Mesenchymal stem cell (in vitro differentiated cells and primary cell): ENCODE measurements at regions not wholly inside any gene's neighbourhood (a gene's known extent, or its start where the extent isn't known, plus 50 kb on each side); places are given as distances from the start of the nearest gene placed in this dataset.

ENCODE experiments used
- DNase-seq: peaks from one replicate; pipeline ENCODE4 v3.0.0-alpha.2; 2013
- H2AFZ ChIP-seq: one replicate; pipeline ENCODE4 v1.6.1; 2013; ENCODE audit warnings: low read depth, mild to moderate bottlenecking, control low read depth, inconsistent platforms, low read length, moderate library complexity
- H2AK5ac ChIP-seq: 2 replicates; pipeline ENCODE4 v1.6.1; 2013; ENCODE audit warnings: low read length, moderate library complexity, mild to moderate bottlenecking, inconsistent platforms; ENCODE audit not compliant: severe bottlenecking
- H2BK120ac ChIP-seq: one replicate; pipeline ENCODE4 v1.6.1; 2013; ENCODE audit warnings: low read depth, mild to moderate bottlenecking, inconsistent platforms, low read length, moderate library complexity
- H2BK12ac ChIP-seq, 2 experiments: one replicate each; pipeline ENCODE4 v1.6.1; 2013; ENCODE audit warnings: inconsistent platforms in 2 of 2, low read length in 2 of 2, mild to moderate bottlenecking in 2 of 2, moderate library complexity in 2 of 2, control low read depth in 1 of 2
- H2BK15ac ChIP-seq: one replicate; pipeline ENCODE4 v1.6.1; 2013; ENCODE audit warnings: mild to moderate bottlenecking, low read depth, inconsistent platforms; ENCODE audit not compliant: poor library complexity, severe bottlenecking
- H2BK5ac ChIP-seq: 2 replicates; pipeline ENCODE4 v1.6.1; 2013; ENCODE audit warnings: low read depth, mild to moderate bottlenecking, low read length, control low read depth, inconsistent platforms; ENCODE audit not compliant: poor library complexity, severe bottlenecking
- H3K14ac ChIP-seq, 2 experiments: one replicate each; pipeline ENCODE4 v1.6.1; 2013; ENCODE audit warnings: inconsistent platforms in 2 of 2, low read length in 2 of 2, control low read depth in 1 of 2, mild to moderate bottlenecking in 1 of 2, moderate library complexity in 1 of 2
- H3K18ac ChIP-seq, 2 experiments: one replicate each; pipeline ENCODE4 v1.6.1; 2013; ENCODE audit warnings: inconsistent platforms in 2 of 2, low read length in 2 of 2, control low read depth in 1 of 2, low read depth in 1 of 2, mild to moderate bottlenecking in 1 of 2
- H3K23ac ChIP-seq, 2 experiments: one replicate each; pipeline ENCODE4 v1.6.1; 2013; ENCODE audit warnings: inconsistent platforms in 2 of 2, low read length in 2 of 2, mild to moderate bottlenecking in 2 of 2, moderate library complexity in 2 of 2, control low read depth in 1 of 2
- H3K27ac ChIP-seq: 2 replicates; pipeline ENCODE4 v1.5.1; 2013; ENCODE audit warnings: mild to moderate bottlenecking, moderate library complexity, low read length, control low read depth, inconsistent platforms; ENCODE audit not compliant: poor library complexity, severe bottlenecking
- H3K27me3 ChIP-seq, 2 experiments: 2 replicates each; pipeline versions ENCODE4 v1.6.1 to v1.7.0; 2013; ENCODE audit warnings: low read length in 2 of 2, mild to moderate bottlenecking in 2 of 2, moderate library complexity in 2 of 2, control low read depth in 1 of 2, inconsistent platforms in 1 of 2; ENCODE audit not compliant: control insufficient read depth in 1 of 2, insufficient read depth in 1 of 2
- H3K36me3 ChIP-seq, 2 experiments: 2 replicates each; pipeline versions ENCODE4 v1.6.1 to v1.7.0; 2013; ENCODE audit warnings: low read length in 2 of 2, control low read depth in 1 of 2, inconsistent platforms in 1 of 2, low read depth in 1 of 2, mild to moderate bottlenecking in 1 of 2; ENCODE audit not compliant: insufficient read depth in 2 of 2, control insufficient read depth in 1 of 2
- H3K4ac ChIP-seq, 2 experiments: one replicate each; pipeline ENCODE4 v1.6.1; 2013; ENCODE audit warnings: inconsistent platforms in 2 of 2, low read length in 2 of 2, mild to moderate bottlenecking in 2 of 2, moderate library complexity in 2 of 2, control low read depth in 1 of 2, low read depth in 1 of 2
- H3K4me1 ChIP-seq: 2 replicates; pipeline ENCODE4 v1.6.1; 2013; ENCODE audit warnings: low read depth, low read length, control low read depth; ENCODE audit not compliant: control insufficient read depth, insufficient read depth
- H3K4me2 ChIP-seq: 2 replicates; pipeline ENCODE4 v1.6.1; 2013; ENCODE audit warnings: low read length, mild to moderate bottlenecking, inconsistent platforms; ENCODE audit not compliant: poor library complexity, severe bottlenecking
- H3K4me3 ChIP-seq, 2 experiments: 2 replicates each; pipeline versions ENCODE4 v1.5.1 to v1.7.0; 2013; ENCODE audit warnings: low read length in 2 of 2, mild to moderate bottlenecking in 2 of 2, control low read depth in 1 of 2, low read depth in 1 of 2; ENCODE audit not compliant: insufficient read depth in 1 of 2
- H3K79me1 ChIP-seq: replicated peaks from 2 replicates; pipeline ENCODE4 v1.6.1; 2013; ENCODE audit warnings: mild to moderate bottlenecking, control low read depth, low read length, inconsistent platforms; ENCODE audit not compliant: poor library complexity, severe bottlenecking
- H3K9ac ChIP-seq: 2 replicates; pipeline ENCODE4 v1.7.0; 2013; ENCODE audit warnings: mild to moderate bottlenecking, low read length, moderate library complexity
- H3K9me3 ChIP-seq: 2 replicates; pipeline ENCODE4 v1.7.0; 2013; ENCODE audit warnings: mild to moderate bottlenecking, low read length; ENCODE audit not compliant: control insufficient read depth
- H4K8ac ChIP-seq: one replicate; pipeline ENCODE4 v1.6.1; 2013; ENCODE audit warnings: inconsistent platforms, mild to moderate bottlenecking, low read length, moderate library complexity
- H4K91ac ChIP-seq: one replicate; pipeline ENCODE4 v1.6.1; 2013; ENCODE audit warnings: mild to moderate bottlenecking, low read length, inconsistent platforms
- whole genome bisulfite sequencing: methylation state at CpG from one replicate; pipeline ENCODE4 v1.1.7; 2013; ENCODE audit warnings: mixed read lengths; 5-methylcytosine and 5-hydroxymethylcytosine counted together

DNA sequence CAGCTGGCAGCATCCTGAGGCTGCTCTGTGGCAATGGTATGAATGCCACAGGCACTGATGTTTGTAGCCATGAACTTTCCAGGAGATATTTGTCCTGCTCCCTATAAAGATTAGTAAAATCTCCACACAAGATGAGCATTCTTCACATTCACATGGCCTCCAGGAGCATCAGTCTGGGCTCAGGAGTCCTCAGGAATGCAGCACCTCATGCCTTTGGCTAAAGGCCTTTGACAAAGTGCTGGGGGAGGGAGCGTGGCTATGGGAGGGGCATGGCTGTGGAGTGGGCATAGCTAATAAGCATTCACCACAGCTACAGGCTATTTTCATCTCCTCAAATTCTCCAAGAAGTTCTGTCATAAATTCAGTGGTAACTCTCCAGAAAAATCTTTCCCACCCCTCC is 90.5 kb upstream of the LY86 start:
- Histone ChIP-seq H3K27ac (no peak overlapping the region), H3K4ac (no peak overlapping the region), H2BK15ac (no peak overlapping the region), H2AFZ (no peak overlapping the region), H3K36me3 (no peaks in the 10 kb centered on the region), H3K9me3 (no peaks in the 10 kb centered on the region), H3K4me2 (no peak overlapping the region), H2BK12ac (no peak overlapping the region), H3K14ac (no peak overlapping the region), H3K9ac (no peak overlapping the region), H4K8ac (no peak overlapping the region), H3K18ac (no peak overlapping the region), H2BK5ac (no peak overlapping the region), H3K23ac (no peak overlapping the region), H3K79me1 (no peaks in the 10 kb centered on the region), H3K4me3 (no peak overlapping the region), H3K4me1 (no peaks in the 10 kb centered on the region), H2BK120ac (no peak overlapping the region), H2AK5ac (no peak overlapping the region), H3K27me3 (no peaks in the 10 kb centered on the region), H4K91ac (no peak overlapping the region)
- DNase-seq, result no peak
- no CpG with 5 or more reads among the region's 1 CpG for WGBS

DNA sequence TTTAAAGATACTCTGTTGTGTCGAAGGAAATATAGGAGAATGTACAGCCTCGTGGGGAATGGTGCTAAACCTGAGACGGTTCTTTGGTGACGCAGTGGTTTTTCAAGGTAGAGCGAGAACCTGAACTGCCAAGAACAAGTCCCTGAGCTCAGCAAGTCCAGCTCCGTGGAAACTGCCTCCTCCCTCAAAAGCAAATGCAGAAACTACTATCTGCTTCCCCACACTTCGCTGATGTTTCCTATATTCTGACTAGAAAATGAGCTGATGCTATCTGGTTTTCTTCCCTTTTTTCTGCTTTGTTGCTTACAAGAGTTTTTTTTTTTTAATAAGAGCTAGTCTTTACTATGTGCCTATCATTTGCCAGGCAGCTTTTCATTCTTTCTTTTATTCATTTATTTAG is 85.3 kb upstream of the LY86 start:
- no peak overlapping the region for H2BK12ac ChIP-seq
- no peak overlapping the region for H3K14ac ChIP-seq
- H2BK5ac ChIP-seq, result no peak overlapping the region
- no peak overlapping the region for H3K27ac ChIP-seq
- no peaks in the 10 kb centered on the region for H3K36me3 ChIP-seq
- H3K4me1 ChIP-seq, result no peaks in the 10 kb centered on the region
- WGBS, result 83% methylated on average over 5 of the region's 7 CpGs
- no peak overlapping the region for H2BK120ac ChIP-seq
- no peak overlapping the region for H4K8ac ChIP-seq
- no peak overlapping the region for H2AK5ac ChIP-seq
- H3K4ac ChIP-seq, result no peak overlapping the region
- H2AFZ ChIP-seq, result no peak overlapping the region
- peaks cover 0 to 10% of the 10 kb centered on the region in 2 experiments for H3K27me3 ChIP-seq
- no peak for DNase-seq
- no peak overlapping the region for H3K18ac ChIP-seq
- H3K9ac ChIP-seq, result no peak overlapping the region
- no peak overlapping the region for H2BK15ac ChIP-seq
- H3K23ac ChIP-seq, result no peak overlapping the region
- H3K4me2 ChIP-seq, result no peak overlapping the region
- no peaks in the 10 kb centered on the region for H3K79me1 ChIP-seq
- no peak overlapping the region for H4K91ac ChIP-seq
- peaks cover 5% of the 10 kb centered on the region for H3K9me3 ChIP-seq
- H3K4me3 ChIP-seq, result no peak overlapping the region

DNA sequence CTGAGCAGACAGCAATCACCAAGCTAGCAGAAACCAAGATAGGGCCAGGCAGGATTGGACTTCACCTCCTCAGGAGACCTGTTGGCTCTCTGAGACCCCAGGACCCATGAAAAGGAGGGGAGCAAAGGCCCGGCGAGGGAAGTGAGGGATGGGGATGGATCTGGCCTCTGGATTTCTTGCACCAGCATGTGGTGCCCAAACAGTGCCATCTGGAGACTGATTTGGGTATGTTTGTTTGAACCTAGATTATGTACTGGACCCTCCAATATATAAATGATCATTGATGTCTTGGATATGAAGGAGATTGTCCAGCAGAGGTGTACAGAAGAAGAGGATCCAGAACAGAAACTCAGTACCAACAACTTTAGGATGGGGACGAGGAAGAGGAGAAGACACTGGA is 83.4 kb upstream of the LY86 start:
- Histone ChIP-seq H2BK15ac (no peak overlapping the region), H3K9ac (no peak overlapping the region), H3K18ac (no peak overlapping the region), H3K4ac (no peak overlapping the region), H3K9me3 (peaks cover 7% of the 10 kb centered on the region), H3K4me2 (no peak overlapping the region), H3K36me3 (no peaks in the 10 kb centered on the region), H2BK5ac (no peak overlapping the region), H3K23ac (no peak overlapping the region), H3K4me3 (no peak overlapping the region), H3K14ac (no peak overlapping the region), H3K27ac (no peak overlapping the region), H2BK12ac (no peak overlapping the region), H3K27me3 (peaks cover 0 to 10% of the 10 kb centered on the region in 2 experiments), H2AFZ (no peak overlapping the region), H3K79me1 (no peaks in the 10 kb centered on the region), H3K4me1 (no peaks in the 10 kb centered on the region), H4K91ac (no peak overlapping the region), H2BK120ac (no peak overlapping the region), H2AK5ac (no peak overlapping the region), H4K8ac (no peak overlapping the region)
- no peak for DNase-seq
- 61% methylated on average over 3 of the region's 3 CpGs for WGBS

DNA sequence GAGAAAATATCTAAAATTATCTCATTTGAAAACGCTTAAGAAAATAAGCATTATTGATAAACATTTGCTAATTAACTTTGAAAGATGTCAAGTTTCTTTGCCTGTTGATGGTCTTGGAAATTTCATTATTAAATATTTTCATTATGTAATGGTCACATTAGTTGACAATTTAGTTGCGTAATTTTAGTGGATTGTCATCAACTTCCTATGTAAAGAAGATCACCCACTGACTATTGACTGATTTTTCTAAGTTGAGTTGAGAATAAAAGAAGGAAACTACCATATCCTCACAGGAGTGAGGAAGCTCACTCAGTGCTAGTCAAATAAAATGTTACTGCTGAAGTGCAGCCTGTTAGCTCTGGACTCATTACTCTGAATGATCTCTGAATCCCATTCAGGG is 79.9 kb upstream of the LY86 start:
- peaks cover 0 to 23% of the 10 kb centered on the region in 2 experiments for H3K27me3 ChIP-seq
- H3K4me1 ChIP-seq, result no peaks in the 10 kb centered on the region
- H2BK15ac ChIP-seq, result no peak overlapping the region
- no peak overlapping the region for H4K91ac ChIP-seq
- no CpG with 5 or more reads among the region's 2 CpGs for WGBS
- H3K23ac ChIP-seq, result no peak overlapping the region
- no peak overlapping the region for H3K27ac ChIP-seq
- no peak overlapping the region for H3K4me2 ChIP-seq
- no peak overlapping the region for H4K8ac ChIP-seq
- no peak overlapping the region for H2AK5ac ChIP-seq
- no peaks in the 10 kb centered on the region for H3K79me1 ChIP-seq
- no peak overlapping the region for H3K4me3 ChIP-seq
- no peak overlapping the region for H3K18ac ChIP-seq
- DNase-seq, result no peak
- peaks cover 7% of the 10 kb centered on the region for H3K9me3 ChIP-seq
- no peak overlapping the region for H2AFZ ChIP-seq
- H3K9ac ChIP-seq, result no peak overlapping the region
- H3K14ac ChIP-seq, result no peak overlapping the region
- H2BK12ac ChIP-seq, result no peak overlapping the region
- H2BK120ac ChIP-seq, result no peak overlapping the region
- no peak overlapping the region for H2BK5ac ChIP-seq
- no peak overlapping the region for H3K4ac ChIP-seq
- no peaks in the 10 kb centered on the region for H3K36me3 ChIP-seq
